Testis (tissue), 2 donors: ENCODE measurements at regions not wholly inside any gene's neighbourhood (a gene's known extent, or its start where the extent isn't known, plus 50 kb on each side); places are given as distances from the start of the nearest gene placed in this dataset.

Experiments
- DNase-seq: peaks from one replicate; pipeline ENCODE4 v3.0.0-alpha.2; 2019
- H3K27ac ChIP-seq, 2 donors: fragments of 200-600 bp; sonication (generic); one replicate each; pipeline ENCODE4 v1.5.1; 2019
- H3K27me3 ChIP-seq: fragments of 200-600 bp; sonication (generic); one replicate; pipeline ENCODE4 v1.5.1; 2019
- H3K36me3 ChIP-seq: fragments of 200-600 bp; sonication (generic); one replicate; pipeline ENCODE4 v1.5.1; 2017; ENCODE audit warnings: low read depth; ENCODE audit errors: missing control alignments
- H3K4me1 ChIP-seq: fragments of 200-600 bp; sonication (generic); one replicate; pipeline ENCODE4 v1.5.1; 2019
- H3K4me3 ChIP-seq, 2 donors: fragments of 200-600 bp; sonication (generic); one replicate each; pipeline ENCODE4 v1.5.1; 2017 to 2019
- H3K9me3 ChIP-seq: fragments of 200-600 bp; sonication (generic); one replicate; pipeline ENCODE4 v1.5.1; 2017
- POLR2A ChIP-seq: fragments of 450-650 bp; IDR thresholded peaks from one replicate; pipeline ENCODE4 v1.6.1; 2017; ENCODE audit warnings: antibody characterized with exemption, mild to moderate bottlenecking, moderate library complexity
- WGBS, 2 donors: methylation state at CpG; one replicate each; pipeline ENCODE4 v1.1.5; 2018; 5-methylcytosine and 5-hydroxymethylcytosine counted together
- intact Hi-C: fragments of 100-400 bp; cut with DNase I; formaldehyde crosslinking; loops from one replicate; pipeline ENCODE4 v1.15.1; 2023; ENCODE audit warnings: low total_unique reads
- TF ChIP-seq, protein P1 (sequence below), 3 experiments: fragments of 450-650 bp in 2 of 3; fragments of 200-600 bp in 1 of 3; sonication (generic) in 1 of 3; IDR thresholded peaks; one replicate each; pipeline ENCODE4 v1.5.1; 2016 to 2019; ENCODE audit warnings: antibody characterized with exemption in 3 of 3, mild to moderate bottlenecking in 2 of 3, moderate library complexity in 1 of 3

DNA sequence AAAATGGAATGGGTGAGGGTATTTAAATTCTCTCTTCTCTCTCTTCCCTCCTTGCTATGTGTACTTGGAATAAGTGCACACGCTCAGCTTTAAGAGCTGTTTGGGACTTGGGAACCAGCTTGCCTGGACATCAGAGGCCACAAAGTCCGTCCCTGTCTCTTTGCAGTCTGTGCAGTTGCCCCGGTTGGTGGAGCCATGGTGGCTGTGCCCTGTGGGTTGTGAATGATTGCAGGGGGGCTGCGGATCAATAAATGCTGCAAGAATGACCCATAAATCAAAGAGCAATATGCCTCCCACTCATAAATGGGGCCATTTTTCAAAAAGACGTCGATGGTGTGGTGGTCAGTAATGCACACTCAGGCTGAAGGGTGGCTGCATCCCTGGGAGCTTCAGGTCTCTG lies 135.1 kb upstream of the CST7 start:
- Histone ChIP-seq H3K9me3 (no peaks in the 10 kb centered on the region), H3K27ac (no peak overlapping the region), H3K36me3 (no peaks in the 10 kb centered on the region), H3K4me1 (no peaks in the 10 kb centered on the region), H3K4me3 (no peak overlapping the region), H3K27me3 (no peaks in the 10 kb centered on the region)
- no peak for TF ChIP-seq POLR2A
- TF ChIP-seq, protein P1, sequence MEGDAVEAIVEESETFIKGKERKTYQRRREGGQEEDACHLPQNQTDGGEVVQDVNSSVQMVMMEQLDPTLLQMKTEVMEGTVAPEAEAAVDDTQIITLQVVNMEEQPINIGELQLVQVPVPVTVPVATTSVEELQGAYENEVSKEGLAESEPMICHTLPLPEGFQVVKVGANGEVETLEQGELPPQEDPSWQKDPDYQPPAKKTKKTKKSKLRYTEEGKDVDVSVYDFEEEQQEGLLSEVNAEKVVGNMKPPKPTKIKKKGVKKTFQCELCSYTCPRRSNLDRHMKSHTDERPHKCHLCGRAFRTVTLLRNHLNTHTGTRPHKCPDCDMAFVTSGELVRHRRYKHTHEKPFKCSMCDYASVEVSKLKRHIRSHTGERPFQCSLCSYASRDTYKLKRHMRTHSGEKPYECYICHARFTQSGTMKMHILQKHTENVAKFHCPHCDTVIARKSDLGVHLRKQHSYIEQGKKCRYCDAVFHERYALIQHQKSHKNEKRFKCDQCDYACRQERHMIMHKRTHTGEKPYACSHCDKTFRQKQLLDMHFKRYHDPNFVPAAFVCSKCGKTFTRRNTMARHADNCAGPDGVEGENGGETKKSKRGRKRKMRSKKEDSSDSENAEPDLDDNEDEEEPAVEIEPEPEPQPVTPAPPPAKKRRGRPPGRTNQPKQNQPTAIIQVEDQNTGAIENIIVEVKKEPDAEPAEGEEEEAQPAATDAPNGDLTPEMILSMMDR (IDR thresholded peaks at IDR 0.05) = no peak
- 73 to 74% methylated on average over 5 to 6 of the region's 6 CpGs for WGBS, 2 donors
- intact Hi-C loops = no loop called here
- DNase-seq = no peak

DNA sequence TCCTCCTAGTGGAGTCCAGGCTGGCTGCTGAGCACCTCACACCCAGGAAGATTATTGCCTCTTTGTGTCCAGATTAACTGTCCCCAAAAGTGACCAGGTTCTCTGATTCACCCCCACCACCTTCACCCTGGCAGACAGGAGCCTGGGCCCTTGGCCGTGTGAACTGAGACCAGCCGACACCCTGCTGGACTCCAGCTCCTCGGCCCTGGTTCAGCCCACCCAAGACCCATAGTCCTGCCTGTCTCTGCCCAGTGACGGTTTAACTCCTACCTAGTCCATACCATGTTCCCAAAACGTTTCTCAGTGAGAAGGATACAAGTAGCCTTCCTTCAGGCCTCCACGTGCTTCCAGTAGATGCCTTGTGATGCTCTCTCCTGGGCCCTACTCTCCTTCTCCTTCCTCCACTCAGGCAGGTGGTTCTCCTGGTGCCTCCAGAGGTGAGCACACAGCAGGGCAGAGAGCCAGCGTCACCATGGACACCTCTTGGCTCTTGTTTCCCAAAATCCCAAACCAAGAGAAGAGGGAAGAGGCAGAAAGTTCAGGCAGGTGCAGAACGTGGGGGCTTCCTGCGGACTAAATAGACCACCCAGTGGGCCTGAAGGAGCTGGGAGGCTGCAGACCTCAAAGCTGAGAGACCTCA lies 134.4 kb upstream of the CST7 start:
- H3K4me3 ChIP-seq = no peak overlapping the region
- no peaks in the 10 kb centered on the region for H3K36me3 ChIP-seq
- no peaks in the 10 kb centered on the region for H3K4me1 ChIP-seq
- intact Hi-C loops = no loop called here
- WGBS, 2 donors = 88 to 92% methylated on average over 7 to 9 of the region's 9 CpGs
- no peak overlapping the region for H3K27ac ChIP-seq
- DNase-seq = no peak
- H3K27me3 ChIP-seq = no peaks in the 10 kb centered on the region
- no peaks in the 10 kb centered on the region for H3K9me3 ChIP-seq
- TF ChIP-seq, protein P1 (IDR thresholded peaks at IDR 0.05) = no peak
- TF ChIP-seq POLR2A = no peak

DNA sequence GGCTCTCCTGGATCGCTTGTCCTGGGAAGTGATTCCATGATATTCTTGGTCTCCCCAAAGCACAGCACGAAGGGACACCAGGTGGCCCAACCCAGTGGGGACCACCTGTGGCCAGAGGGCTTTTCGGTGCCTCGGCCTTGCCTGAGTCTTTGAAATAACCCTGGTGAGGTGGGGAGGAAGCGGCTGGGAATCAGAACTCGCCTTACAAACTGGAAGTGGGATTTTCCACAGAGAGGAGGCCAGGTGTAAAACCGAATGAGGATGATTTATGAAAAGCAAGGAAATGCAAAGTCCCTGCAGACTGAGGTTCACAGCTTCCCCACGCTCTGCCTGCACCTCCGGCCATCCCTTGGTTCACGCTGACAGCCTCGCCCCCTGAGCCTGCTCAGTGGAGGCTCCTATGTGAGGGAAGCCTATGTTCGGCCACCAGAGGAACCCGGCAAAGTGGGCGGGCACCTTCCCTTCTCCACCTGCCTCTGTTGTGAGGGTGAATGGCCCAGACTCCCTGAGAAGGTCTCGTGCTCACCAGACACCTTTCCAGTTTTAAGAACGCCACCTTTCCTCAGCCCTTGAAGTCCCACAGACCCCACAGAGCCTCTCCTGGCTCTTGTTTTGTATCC lies 133.8 kb upstream of the CST7 start:
- Histone ChIP-seq H3K27me3 (no peaks in the 10 kb centered on the region), H3K4me1 (no peaks in the 10 kb centered on the region), H3K27ac (no peak overlapping the region), H3K36me3 (no peaks in the 10 kb centered on the region), H3K4me3 (no peak overlapping the region), H3K9me3 (no peaks in the 10 kb centered on the region)
- intact Hi-C loops = no loop called here
- TF ChIP-seq, protein P1 (IDR thresholded peaks at IDR 0.05) = no peak
- TF ChIP-seq POLR2A = no peak
- WGBS, 2 donors = 85 to 90% methylated on average over 16 of the region's 16 CpGs
- no peak for DNase-seq

DNA sequence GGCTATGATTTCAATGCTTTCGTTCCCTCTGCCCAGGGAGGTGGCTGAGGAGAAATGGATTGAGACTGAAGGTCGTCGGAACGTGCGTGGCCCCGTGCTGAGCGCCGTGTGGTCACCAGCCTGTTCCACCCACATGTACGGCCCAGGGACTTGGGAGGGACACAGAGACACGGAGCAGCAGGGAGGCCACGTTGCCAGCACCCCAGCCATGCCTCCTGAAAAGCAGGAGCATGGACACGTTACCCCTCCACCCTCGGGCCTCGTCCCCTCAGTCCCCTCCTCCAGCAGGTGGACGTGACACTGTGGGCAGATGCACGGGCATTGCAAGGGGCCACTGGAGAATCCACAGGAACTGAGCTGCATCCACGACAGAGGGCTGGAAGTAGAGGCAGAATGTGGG lies 133.1 kb upstream of the CST7 start:
- no peak for DNase-seq
- no peak for TF ChIP-seq POLR2A
- TF ChIP-seq, protein P1 (IDR thresholded peaks at IDR 0.05) = no peak
- no peak overlapping the region for H3K4me3 ChIP-seq
- H3K36me3 ChIP-seq = no peaks in the 10 kb centered on the region
- H3K4me1 ChIP-seq = no peaks in the 10 kb centered on the region
- H3K27me3 ChIP-seq = no peaks in the 10 kb centered on the region
- WGBS, 2 donors = 90 to 92% methylated on average over 17 of the region's 17 CpGs
- no peaks in the 10 kb centered on the region for H3K9me3 ChIP-seq
- no peak overlapping the region for H3K27ac ChIP-seq
- intact Hi-C loops = no loop called here

DNA sequence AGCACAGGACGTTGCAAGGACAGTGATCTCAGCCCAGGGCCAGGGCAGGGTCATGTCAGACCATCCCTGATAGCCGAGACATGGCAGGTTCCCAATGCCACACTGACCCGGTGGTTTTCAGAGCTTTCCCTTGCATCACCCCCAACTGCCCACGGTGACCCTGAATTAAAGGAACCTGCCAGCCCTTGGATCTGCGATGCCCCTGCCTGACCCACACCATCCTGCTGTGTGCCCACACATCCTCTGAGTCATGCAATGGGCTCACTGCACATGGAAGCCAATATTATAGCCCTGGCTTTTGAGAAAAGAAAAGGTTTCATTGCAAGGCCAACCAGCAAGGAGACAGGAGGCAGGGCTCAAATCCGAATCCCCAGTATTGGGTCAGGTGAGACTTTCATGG lies 132.6 kb upstream of the CST7 start:
- H3K4me1 ChIP-seq = no peaks in the 10 kb centered on the region
- H3K4me3 ChIP-seq = no peak overlapping the region
- DNase-seq = no peak
- H3K9me3 ChIP-seq = no peaks in the 10 kb centered on the region
- intact Hi-C loops = no loop called here
- no peak overlapping the region for H3K27ac ChIP-seq
- no peaks in the 10 kb centered on the region for H3K36me3 ChIP-seq
- no peaks in the 10 kb centered on the region for H3K27me3 ChIP-seq
- TF ChIP-seq, protein P1 (IDR thresholded peaks at IDR 0.05) = no peak
- no peak for TF ChIP-seq POLR2A
- 63 to 74% methylated on average over 6 of the region's 6 CpGs for whole genome bisulfite sequencing, 2 donors
